Activated T-cell treated with anti-CD3 and anti-CD28 coated beads, Interleukin-2, amount 50 U/mL, for 24 hours (primary cell): ENCODE measurements at regions not wholly inside any gene's neighbourhood (a gene's known extent, or its start where the extent isn't known, plus 50 kb on each side); places are given as distances from the start of the nearest gene placed in this dataset.
"Not testable (repeated sequence)": the region's sequence is repeated elsewhere in the genome, so short reads cannot be mapped to it uniquely, and the experiment has no call there.

Experiments
- DNase-seq: peaks from one replicate; pipeline ENCODE4 v3.0.0-alpha.2; 2020
- H3K27ac Mint-ChIP-seq: 2 replicates; pipeline ENCODE4 v1.8.0; 2020; ENCODE audit warnings: mild to moderate bottlenecking, mixed read lengths
- H3K27me3 Mint-ChIP-seq: 2 replicates; pipeline ENCODE4 v1.8.0; 2020; ENCODE audit warnings: mixed read lengths
- H3K36me3 Mint-ChIP-seq: 2 replicates; pipeline ENCODE4 v1.8.0; 2020; ENCODE audit warnings: low read depth, mixed read lengths
- H3K4me1 Mint-ChIP-seq: 2 replicates; pipeline ENCODE4 v1.8.0; 2020; ENCODE audit warnings: low read depth, mixed read lengths
- H3K4me3 Mint-ChIP-seq: 2 replicates; pipeline ENCODE4 v1.8.0; 2020; ENCODE audit warnings: mild to moderate bottlenecking, moderate library complexity, mixed read lengths
- H3K9me3 Mint-ChIP-seq: 2 replicates; pipeline ENCODE4 v1.8.0; 2020; ENCODE audit warnings: mixed read lengths

GRCh38 chr1:47602491-47602890 lies 164.6 kb downstream of the FOXD2 start:
- Mint-ChIP-seq H3K27me3 (peaks cover 31% of the 10 kb centered on the region), H3K9me3 (peaks cover 15% of the 10 kb centered on the region)
- not testable (repeated sequence) for H3K27ac Mint-ChIP-seq, H3K36me3 Mint-ChIP-seq, H3K4me1 Mint-ChIP-seq, H3K4me3 Mint-ChIP-seq, DNase-seq

DNA sequence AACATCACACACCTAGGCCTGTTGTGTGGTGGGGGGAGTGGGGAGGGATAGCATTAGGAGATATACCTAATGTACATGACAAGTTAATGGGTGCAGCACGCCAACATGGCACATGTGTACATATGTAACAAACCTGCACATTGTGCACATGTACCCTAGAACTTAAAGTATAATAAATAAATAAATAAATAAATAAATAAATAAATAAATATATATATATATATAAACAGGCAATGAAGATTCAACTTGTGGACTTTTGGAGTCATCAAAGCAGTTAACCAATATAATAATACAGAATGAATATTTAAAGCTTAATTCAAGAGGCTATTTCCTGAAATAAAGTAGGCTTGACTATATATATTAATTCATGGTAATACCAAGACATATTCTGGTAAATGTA lies 167.0 kb downstream of the FOXD2 start:
- H3K36me3 Mint-ChIP-seq, DNase-seq, H3K27ac Mint-ChIP-seq, H3K4me3 Mint-ChIP-seq, H3K4me1 Mint-ChIP-seq, H3K9me3 Mint-ChIP-seq: not testable (repeated sequence)
- H3K27me3 Mint-ChIP-seq: peaks cover 19% of the 10 kb centered on the region

DNA sequence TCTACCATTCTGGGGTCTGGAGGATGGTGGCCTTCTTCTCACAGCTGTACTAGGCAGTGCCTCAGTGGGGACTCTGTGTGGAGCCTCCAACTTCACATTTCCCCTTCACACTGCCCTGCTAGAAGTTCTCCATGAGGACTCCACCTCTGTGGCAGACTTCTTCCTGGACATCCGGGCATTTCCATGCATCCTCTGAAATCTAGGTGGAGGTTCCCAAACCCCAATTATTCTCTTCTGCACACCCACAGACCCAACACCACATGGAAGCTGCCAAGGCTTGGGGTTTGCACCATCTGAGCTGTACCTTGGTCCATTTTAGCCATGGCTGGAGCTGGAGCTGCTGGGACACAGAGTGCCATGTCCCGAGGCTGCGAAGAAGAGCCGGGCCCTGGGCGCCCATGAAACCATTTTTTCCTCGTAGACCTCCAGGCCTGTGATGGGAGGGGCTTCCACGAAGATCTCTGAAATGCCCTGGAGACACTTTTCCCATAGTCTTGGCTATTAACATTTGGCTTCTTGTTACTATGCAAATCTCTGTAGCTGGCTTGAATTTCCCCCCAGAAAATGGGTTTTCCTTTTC lies 170.5 kb downstream of the FOXD2 start:
- no peaks in the 10 kb centered on the region for H3K4me1 Mint-ChIP-seq
- no peak overlapping the region for H3K4me3 Mint-ChIP-seq
- H3K27ac Mint-ChIP-seq: no peak overlapping the region
- H3K27me3 Mint-ChIP-seq: peaks cover 10% of the 10 kb centered on the region
- peaks cover 4% of the 10 kb centered on the region for H3K9me3 Mint-ChIP-seq
- no peaks in the 10 kb centered on the region for H3K36me3 Mint-ChIP-seq
- no peak for DNase-seq

- Mint-ChIP-seq H3K27ac (no peak overlapping the region), H3K27me3 (peaks cover 8% of the 10 kb centered on the region), H3K4me3 (no peak overlapping the region), H3K9me3 (no peaks in the 10 kb centered on the region), H3K36me3 (no peaks in the 10 kb centered on the region), H3K4me1 (no peaks in the 10 kb centered on the region)
- DNase-seq: no peak
Measured at GRCh38 chr1:47611992-47612391, 174.1 kb downstream of the FOXD2 start.

- peaks cover 9% of the 10 kb centered on the region for H3K27me3 Mint-ChIP-seq
- no peaks in the 10 kb centered on the region for H3K9me3 Mint-ChIP-seq
- DNase-seq: no peak
Measured at GRCh38 chr1:47612819-47613218, 175.0 kb downstream of the FOXD2 start.

GRCh38 chr1:47616036-47616435 lies 178.2 kb downstream of the FOXD2 start:
- no peaks in the 10 kb centered on the region for H3K36me3 Mint-ChIP-seq

More at GRCh38 chr1:47612819-47613218, 175.0 kb downstream of the FOXD2 start:
- Mint-ChIP-seq H3K36me3 (no peaks in the 10 kb centered on the region), H3K4me1 (peaks cover 2% of the 10 kb centered on the region), H3K4me3 (no peak overlapping the region), H3K27ac (no peak overlapping the region)

GRCh38 chr1:47616906-47617305 lies 179.1 kb downstream of the FOXD2 start:
- Mint-ChIP-seq H3K4me3 (no peak overlapping the region), H3K4me1 (peaks cover 2% of the 10 kb centered on the region), H3K27me3 (peaks cover 7% of the 10 kb centered on the region), H3K36me3 (no peaks in the 10 kb centered on the region), H3K9me3 (no peaks in the 10 kb centered on the region), H3K27ac (no peak overlapping the region)
- no peak for DNase-seq

More at GRCh38 chr1:47616036-47616435, 178.2 kb downstream of the FOXD2 start:
- Mint-ChIP-seq H3K27me3 (peaks cover 7% of the 10 kb centered on the region), H3K27ac (no peak overlapping the region), H3K4me1 (peaks cover 2% of the 10 kb centered on the region), H3K9me3 (no peaks in the 10 kb centered on the region), H3K4me3 (no peak overlapping the region)
- no peak for DNase-seq

DNA sequence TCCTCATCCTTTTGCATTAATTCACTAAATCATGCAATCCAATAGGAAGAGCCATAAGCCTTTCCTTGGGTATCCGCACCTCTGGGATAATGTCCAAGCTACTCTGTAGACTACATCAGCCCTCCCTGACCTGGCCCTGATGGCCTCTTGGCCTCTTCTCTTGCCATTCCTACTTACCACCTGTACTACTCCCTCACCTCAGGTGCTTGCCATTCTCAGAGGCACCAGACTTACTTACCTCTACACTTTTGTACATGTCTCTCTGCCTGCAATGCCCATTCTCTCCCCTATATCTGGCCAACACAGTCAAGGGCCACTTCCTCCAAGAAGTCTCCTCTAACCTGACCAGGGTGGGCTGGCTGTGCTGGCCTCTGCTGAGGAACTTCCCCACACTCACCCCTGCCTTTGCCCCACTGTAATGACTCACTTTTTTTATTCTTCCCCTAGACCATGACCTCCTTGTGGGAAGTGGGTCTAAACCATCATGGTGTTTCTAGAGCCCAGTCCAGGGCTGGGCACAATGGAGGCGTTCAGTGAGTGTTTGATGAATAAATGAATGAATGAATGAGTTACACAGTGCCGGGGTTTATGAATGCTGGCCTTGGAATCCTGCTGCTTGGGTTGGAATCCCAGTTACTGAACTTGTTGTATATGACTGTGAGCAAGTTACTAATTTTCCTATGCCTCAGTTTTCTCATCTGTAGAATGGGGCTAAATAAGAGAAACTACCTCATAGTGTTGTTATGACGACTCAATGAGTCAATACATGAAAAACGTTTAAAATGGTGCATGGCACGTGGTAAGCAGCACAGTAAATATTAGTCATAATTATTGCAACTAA lies 179.8 kb downstream of the FOXD2 start:
- Mint-ChIP-seq H3K4me3 (no peak overlapping the region), H3K36me3 (no peaks in the 10 kb centered on the region), H3K9me3 (no peaks in the 10 kb centered on the region), H3K27ac (no peak overlapping the region), H3K4me1 (peaks cover 2% of the 10 kb centered on the region), H3K27me3 (peaks cover 7% of the 10 kb centered on the region)
- no peak for DNase-seq

- H3K9me3 Mint-ChIP-seq: no peaks in the 10 kb centered on the region
- H3K27me3 Mint-ChIP-seq: peaks cover 7% of the 10 kb centered on the region
- peaks cover 2% of the 10 kb centered on the region for H3K4me1 Mint-ChIP-seq
- no peak overlapping the region for H3K27ac Mint-ChIP-seq
- DNase-seq: no peak
- no peak overlapping the region for H3K4me3 Mint-ChIP-seq
- H3K36me3 Mint-ChIP-seq: no peaks in the 10 kb centered on the region
Measured at GRCh38 chr1:47618222-47618720, 180.4 kb downstream of the FOXD2 start.

DNA sequence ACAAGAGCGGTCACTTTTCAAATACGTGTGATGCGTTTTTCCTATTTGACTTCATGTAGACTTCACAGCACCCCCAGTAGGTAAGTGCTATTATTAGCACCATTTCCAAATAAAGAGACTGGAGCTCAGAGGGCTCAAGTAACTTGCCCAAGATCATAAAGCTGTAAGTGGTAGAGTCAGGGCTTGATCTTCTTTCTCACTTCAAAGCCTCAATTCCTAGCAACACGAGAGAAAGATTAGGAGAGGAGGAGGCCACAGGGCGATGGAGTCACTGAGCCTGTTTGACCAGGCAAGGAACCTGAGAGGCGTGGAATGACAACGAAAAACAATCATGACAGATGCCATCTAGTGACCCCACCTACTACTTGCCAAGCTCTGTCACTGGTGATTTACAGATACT lies 181.0 kb downstream of the FOXD2 start:
- Mint-ChIP-seq H3K4me3 (no peak overlapping the region), H3K4me1 (peaks cover 2% of the 10 kb centered on the region)

DNA sequence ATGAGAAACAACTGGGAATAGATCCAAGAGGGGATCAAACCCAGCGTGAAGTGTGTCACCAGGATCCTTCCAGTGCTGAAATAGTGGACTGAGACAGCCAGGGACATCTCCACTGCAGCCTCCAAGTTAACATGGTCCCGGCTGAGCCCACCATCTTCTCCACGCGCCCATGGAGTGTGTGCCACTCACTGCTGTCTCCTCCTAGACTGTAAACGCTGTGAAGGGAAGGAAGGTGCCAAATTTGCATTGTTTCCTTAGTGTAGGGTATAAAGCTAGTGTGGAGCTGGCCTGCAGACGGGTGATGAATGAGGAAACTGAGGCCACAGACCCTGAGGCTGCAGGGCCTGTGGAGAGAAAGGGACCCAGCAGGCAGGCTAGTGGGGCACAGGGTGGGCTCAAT lies 183.6 kb downstream of the FOXD2 start:
- Mint-ChIP-seq H3K9me3 (no peaks in the 10 kb centered on the region), H3K4me1 (peaks cover 2% of the 10 kb centered on the region), H3K27me3 (peaks cover 18% of the 10 kb centered on the region), H3K36me3 (no peaks in the 10 kb centered on the region), H3K27ac (no peak overlapping the region), H3K4me3 (no peak overlapping the region)
- DNase-seq: no peak

More for the DNA sequence above, 181.0 kb downstream of the FOXD2 start:
- DNase-seq: no peak
- Mint-ChIP-seq H3K36me3 (no peaks in the 10 kb centered on the region), H3K27me3 (peaks cover 7% of the 10 kb centered on the region), H3K9me3 (no peaks in the 10 kb centered on the region), H3K27ac (no peak overlapping the region)

GRCh38 chr1:47621977-47622376 lies 184.1 kb downstream of the FOXD2 start:
- DNase-seq: no peak
- peaks cover 22% of the 10 kb centered on the region for H3K27me3 Mint-ChIP-seq
- no peaks in the 10 kb centered on the region for H3K9me3 Mint-ChIP-seq
- H3K4me1 Mint-ChIP-seq: peaks cover 2% of the 10 kb centered on the region
- H3K4me3 Mint-ChIP-seq: no peak overlapping the region
- no peak overlapping the region for H3K27ac Mint-ChIP-seq
- H3K36me3 Mint-ChIP-seq: no peaks in the 10 kb centered on the region

DNA sequence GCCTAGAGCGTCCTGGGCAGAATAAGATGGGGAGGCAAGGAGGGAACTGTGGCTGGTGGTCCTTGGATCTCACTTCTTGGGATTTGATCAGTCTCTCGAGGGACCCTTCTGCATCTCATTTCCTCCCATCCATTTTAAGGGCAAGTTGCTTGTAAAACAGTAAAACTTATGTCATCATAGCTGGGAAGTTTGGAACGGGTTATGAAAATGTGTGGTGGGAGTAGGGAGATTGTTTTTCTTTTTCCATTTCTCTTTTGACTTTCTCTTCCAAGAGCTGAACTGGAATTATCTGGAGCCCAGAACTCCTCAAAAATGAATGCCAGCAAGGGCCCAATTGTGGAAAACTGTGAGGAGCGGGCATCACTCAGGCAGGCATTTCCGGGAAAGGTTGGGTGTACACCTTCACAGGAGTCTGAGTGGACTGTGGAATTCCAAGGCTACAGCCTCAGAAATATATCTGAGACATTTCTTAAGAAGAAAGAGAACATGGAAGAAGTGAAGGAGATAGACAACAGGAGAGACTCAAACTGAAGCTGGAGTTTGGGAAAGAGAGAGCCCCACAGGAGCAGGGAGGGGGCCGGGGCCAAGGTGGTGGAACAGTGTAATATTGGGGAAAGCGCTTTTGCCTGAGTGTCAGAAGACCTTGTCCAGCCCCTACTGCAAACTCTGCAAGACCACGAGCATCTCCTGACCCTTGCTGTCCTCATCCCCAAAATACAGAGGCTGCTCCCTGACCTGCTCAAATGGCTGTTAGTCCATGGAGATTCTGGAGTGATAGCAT lies 185.1 kb downstream of the FOXD2 start:
- DNase-seq: no peak
- H3K27ac Mint-ChIP-seq: no peak overlapping the region
- peaks cover 20% of the 10 kb centered on the region for H3K27me3 Mint-ChIP-seq
- H3K4me3 Mint-ChIP-seq: no peak overlapping the region
- H3K4me1 Mint-ChIP-seq: no peaks in the 10 kb centered on the region
- H3K36me3 Mint-ChIP-seq: no peaks in the 10 kb centered on the region
- no peaks in the 10 kb centered on the region for H3K9me3 Mint-ChIP-seq

DNA sequence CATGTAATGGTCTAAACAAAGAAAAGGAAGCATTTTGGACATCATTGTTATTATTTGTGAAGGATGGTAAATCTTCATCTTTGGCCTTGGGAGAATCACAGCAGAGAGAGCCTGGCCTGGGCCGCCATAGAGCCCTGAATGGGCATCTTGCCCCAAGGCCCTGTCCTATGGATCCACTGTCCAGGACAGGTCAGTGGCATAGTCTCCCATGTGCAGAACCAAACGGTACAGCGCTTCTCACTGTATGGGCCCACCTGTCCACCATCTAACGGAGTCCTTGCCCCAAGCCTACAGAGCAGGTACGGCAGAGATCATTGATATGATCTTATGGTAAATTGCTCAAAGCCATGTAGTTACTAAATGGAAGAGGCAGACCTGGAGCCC lies 185.7 kb downstream of the FOXD2 start:
- DNase-seq: no peak
- Mint-ChIP-seq H3K4me1 (no peaks in the 10 kb centered on the region), H3K27me3 (peaks cover 20% of the 10 kb centered on the region), H3K36me3 (no peaks in the 10 kb centered on the region), H3K27ac (no peak overlapping the region), H3K9me3 (no peaks in the 10 kb centered on the region), H3K4me3 (no peak overlapping the region)
